ENCODE measurements at regions not wholly inside any gene's neighbourhood (a gene's known extent, or its start where the extent isn't known, plus 50 kb on each side); places are given as distances from the start of the nearest gene placed in this dataset.
A peak's percentile ranks its signal among the peaks of the same experiment; 100 is the strongest.
"Not testable (repeated sequence)": the region's sequence is repeated elsewhere in the genome, so short reads cannot be mapped to it uniquely, and the experiment has no call there.

GRCh38 chr21:22364163-22364562, 1366.0 kb downstream of the NCAM2 start:
- no peak overlapping the region for H3K27ac ChIP-seq
- TF ChIP-seq ZFX (IDR thresholded peaks at IDR 0.05; ENCODE audit: borderline replicate concordance) = no peak
- no peak for TF ChIP-seq CTCF (IDR thresholded peaks at IDR 0.05)

GRCh38 chr21:22374218-22374969, 1376.2 kb downstream of the NCAM2 start:
- H3K27ac ChIP-seq = no peak overlapping the region
- no peak for TF ChIP-seq CTCF (IDR thresholded peaks at IDR 0.05)
- no peak for TF ChIP-seq ZFX (IDR thresholded peaks at IDR 0.05; ENCODE audit: borderline replicate concordance)

GRCh38 chr21:22377795-22378194, 1379.6 kb downstream of the NCAM2 start:
- H3K27ac ChIP-seq = not testable (repeated sequence)

GRCh38 chr21:22393324-22393723, 1395.1 kb downstream of the NCAM2 start:
- no peak overlapping the region for H3K27ac ChIP-seq
- no peak for TF ChIP-seq ZFX (IDR thresholded peaks at IDR 0.05; ENCODE audit: borderline replicate concordance)

GRCh38 chr21:22395965-22396364, 1397.8 kb downstream of the NCAM2 start:
- H3K27ac ChIP-seq = no peak overlapping the region
- TF ChIP-seq CTCF (IDR thresholded peaks at IDR 0.05) = no peak

- H3K27ac ChIP-seq = peak overlapping the region; percentile 68
- TF ChIP-seq CTCF (IDR thresholded peaks at IDR 0.05) = no peak
- TF ChIP-seq ZFX (IDR thresholded peaks at IDR 0.05; ENCODE audit: borderline replicate concordance) = no peak
These were observed 1401.7 kb downstream of the NCAM2 start for GRCh38 chr21:22399681-22400514.

- H3K27ac ChIP-seq = no peak overlapping the region
- TF ChIP-seq CTCF (IDR thresholded peaks at IDR 0.05) (no peak), ZFX (IDR thresholded peaks at IDR 0.05; ENCODE audit: borderline replicate concordance) (no peak)
These were observed 1411.4 kb downstream of the NCAM2 start for GRCh38 chr21:22409571-22409970.

- TF ChIP-seq CTCF (IDR thresholded peaks at IDR 0.05) (no peak), ZFX (IDR thresholded peaks at IDR 0.05; ENCODE audit: borderline replicate concordance) (no peak)
These were observed 1418.3 kb downstream of the NCAM2 start for GRCh38 chr21:22416555-22416954.

More at GRCh38 chr21:22416555-22416954, 1418.3 kb downstream of the NCAM2 start:
- no peak overlapping the region for H3K27ac ChIP-seq

All from 22Rv1 (cell line).